Adrenal gland (tissue), 9 donors: ENCODE measurements at regions not wholly inside any gene's neighbourhood (a gene's known extent, or its start where the extent isn't known, plus 50 kb on each side); places are given as distances from the start of the nearest gene placed in this dataset.

Experiments
- DNase-seq, 7 donors: peaks; one replicate each; pipeline ENCODE4 v3.0.0-alpha.2; 2019 to 2020
- H3K27ac ChIP-seq, 5 donors: fragments of 200-600 bp; sonication (generic) in 4 of 5; 1 replicate in 3 of 5; 2 replicates in 2 of 5; pipeline versions ENCODE4 v1.5.1 to v1.8.0; 2016 to 2020; ENCODE audit warnings: mild to moderate bottlenecking in 1 of 5
- H3K27me3 ChIP-seq: fragments of 200-600 bp; 2 replicates; pipeline ENCODE4 v1.8.0; 2021
- H3K36me3 ChIP-seq, 2 donors: fragments of 200-600 bp; replicated peaks in 1 of 2; 1 replicate in 1 of 2; 2 replicates in 1 of 2; pipeline versions ENCODE4 v1.5.1 to v1.8.0; 2018 to 2022
- H3K4me1 ChIP-seq, 2 donors: fragments of 200-600 bp; replicated peaks in 1 of 2; 1 replicate in 1 of 2; 2 replicates in 1 of 2; pipeline versions ENCODE4 v1.5.1 to v1.8.0; 2018 to 2021
- H3K4me3 ChIP-seq, 4 donors: fragments of 200-600 bp; sonication (generic) in 3 of 4; one replicate each; pipeline ENCODE4 v1.5.1; 2016 to 2018
- H3K9me3 ChIP-seq, 3 donors: fragments of 200-600 bp; sonication (generic) in 1 of 3; replicated peaks in 1 of 3; 1 replicate in 2 of 3; 2 replicates in 1 of 3; pipeline versions ENCODE4 v1.5.1 to v1.8.0; 2016 to 2021
- CTCF ChIP-seq, 6 experiments: fragments of 450-650 bp in 4 of 6; fragments of 200-600 bp in 2 of 6; sonication (generic) in 1 of 6; IDR thresholded peaks; 1 replicate in 5 of 6; 2 replicates in 1 of 6; pipeline versions ENCODE4 v1.5.1 to v1.8.0; 2016 to 2021; ENCODE audit warnings: antibody characterized with exemption in 6 of 6, mild to moderate bottlenecking in 2 of 6, moderate library complexity in 1 of 6
- POLR2A ChIP-seq, 2 donors: fragments of 450-650 bp; IDR thresholded peaks; one replicate each; pipeline ENCODE4 v1.6.1; 2017; ENCODE audit warnings: antibody characterized with exemption in 2 of 2, mild to moderate bottlenecking in 2 of 2, moderate library complexity in 1 of 2
- WGBS, 4 donors: extraction: QIAGEN DNeasy Blood & Tissue Kit in 2 of 4; methylation state at CpG; one replicate each; pipeline versions ENCODE4 v1.1.5 to v1.1.7; 2013 to 2017; 5-methylcytosine and 5-hydroxymethylcytosine counted together
- intact Hi-C, 2 donors: fragments of 100-400 bp; cut with DNase I; formaldehyde crosslinking; loops; one replicate each; pipeline versions ENCODE4 v1.14.1 to v1.15.0; 2022 to 2023
- donor health status: healthy with polysubstance abuse.
- donor health status: Bipolar disorder and iron deficiency.
- donor health status: DM: yes; HTN: yes; CAD: no.
- donor health status: DM: no; HTN: no; CAD: no.
- donor health status: DM: no; HTN: no; CAD: no.

- 55 to 78% (median 73%) methylated on average over 5 of the region's 5 CpGs for WGBS, 4 donors
- no peaks in the 10 kb centered on the region for H3K27me3 ChIP-seq
- no peaks in the 10 kb centered on the region for H3K9me3 ChIP-seq
- no peaks in the 10 kb centered on the region for H3K36me3 ChIP-seq
- intact Hi-C loops = no loop called here
- no peaks in the 10 kb centered on the region for H3K4me1 ChIP-seq
- H3K4me3 ChIP-seq = no peak overlapping the region
- no peak overlapping the region for H3K27ac ChIP-seq
- no peak for TF ChIP-seq CTCF (IDR thresholded peaks at IDR 0.05)
- TF ChIP-seq POLR2A (IDR thresholded peaks at IDR 0.05) = no peak
- DNase-seq = no peak
Observed at GRCh38 chr6:117025310-117025709, 148.3 kb downstream of the RFX6 start.

GRCh38 chr6:117028256-117028655 is 151.2 kb downstream of the RFX6 start:
- H3K4me3 ChIP-seq = no peak overlapping the region
- TF ChIP-seq CTCF (IDR thresholded peaks at IDR 0.05) (no peak), POLR2A (IDR thresholded peaks at IDR 0.05) (no peak)
- intact Hi-C loops = no loop called here
- H3K9me3 ChIP-seq = no peaks in the 10 kb centered on the region
- no peak for DNase-seq
- no peaks in the 10 kb centered on the region for H3K27me3 ChIP-seq
- H3K4me1 ChIP-seq = no peaks in the 10 kb centered on the region
- no peak overlapping the region for H3K27ac ChIP-seq
- H3K36me3 ChIP-seq = no peaks in the 10 kb centered on the region
- 46 to 76% (median 69%) methylated on average over 1 of the region's 1 CpG for WGBS, 4 donors

- H3K4me3 ChIP-seq = no peak overlapping the region
Observed at GRCh38 chr6:117034547-117034946, 157.5 kb downstream of the RFX6 start.

GRCh38 chr6:117034971-117035370 is 157.9 kb downstream of the RFX6 start:
- no peaks in the 10 kb centered on the region for H3K36me3 ChIP-seq
- 81 to 93% (median 87%) methylated on average over 4 of the region's 4 CpGs for WGBS, 4 donors
- no peak for DNase-seq
- intact Hi-C loops = no loop called here
- H3K4me1 ChIP-seq = no peaks in the 10 kb centered on the region
- H3K27me3 ChIP-seq = no peaks in the 10 kb centered on the region
- H3K27ac ChIP-seq = no peak overlapping the region
- H3K9me3 ChIP-seq = no peaks in the 10 kb centered on the region
- no peak for TF ChIP-seq CTCF (IDR thresholded peaks at IDR 0.05)
- no peak for TF ChIP-seq POLR2A (IDR thresholded peaks at IDR 0.05)
- H3K4me3 ChIP-seq = no peak overlapping the region

More at GRCh38 chr6:117034547-117034946, 157.5 kb downstream of the RFX6 start:
- WGBS, 4 donors = 64 to 67% (median 67%) methylated on average over 2 of the region's 2 CpGs
- H3K36me3 ChIP-seq = no peaks in the 10 kb centered on the region
- TF ChIP-seq CTCF (IDR thresholded peaks at IDR 0.05) (no peak), POLR2A (IDR thresholded peaks at IDR 0.05) (no peak)
- H3K27me3 ChIP-seq = no peaks in the 10 kb centered on the region
- H3K27ac ChIP-seq = no peak overlapping the region
- intact Hi-C loops = no loop called here
- DNase-seq = no peak
- H3K9me3 ChIP-seq = no peaks in the 10 kb centered on the region
- no peaks in the 10 kb centered on the region for H3K4me1 ChIP-seq
